ENCODE measurements at regions not wholly inside any gene's neighbourhood (a gene's known extent, or its start where the extent isn't known, plus 50 kb on each side); places are given as distances from the start of the nearest gene placed in this dataset.

DNA sequence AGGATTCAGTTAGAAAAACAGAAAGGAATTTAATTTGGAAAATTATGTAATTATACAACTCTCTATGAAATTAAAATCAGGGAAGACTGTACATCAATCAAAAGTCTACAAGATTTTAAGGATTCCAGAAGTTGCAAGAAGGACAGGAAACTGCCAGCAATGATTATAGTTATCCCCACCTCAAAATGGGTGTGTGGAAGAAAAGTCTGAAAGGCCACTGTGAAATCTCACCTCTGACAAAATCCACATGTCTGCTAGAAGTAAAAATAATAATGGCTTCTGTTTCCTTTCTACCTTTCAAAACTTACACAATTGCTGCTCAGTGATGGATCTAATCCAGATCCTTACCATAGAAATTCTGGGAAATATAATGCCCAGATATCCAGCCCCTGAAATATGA, 708.1 kb upstream of the ADGRL4 start:
- TF ChIP-seq, protein P1, sequence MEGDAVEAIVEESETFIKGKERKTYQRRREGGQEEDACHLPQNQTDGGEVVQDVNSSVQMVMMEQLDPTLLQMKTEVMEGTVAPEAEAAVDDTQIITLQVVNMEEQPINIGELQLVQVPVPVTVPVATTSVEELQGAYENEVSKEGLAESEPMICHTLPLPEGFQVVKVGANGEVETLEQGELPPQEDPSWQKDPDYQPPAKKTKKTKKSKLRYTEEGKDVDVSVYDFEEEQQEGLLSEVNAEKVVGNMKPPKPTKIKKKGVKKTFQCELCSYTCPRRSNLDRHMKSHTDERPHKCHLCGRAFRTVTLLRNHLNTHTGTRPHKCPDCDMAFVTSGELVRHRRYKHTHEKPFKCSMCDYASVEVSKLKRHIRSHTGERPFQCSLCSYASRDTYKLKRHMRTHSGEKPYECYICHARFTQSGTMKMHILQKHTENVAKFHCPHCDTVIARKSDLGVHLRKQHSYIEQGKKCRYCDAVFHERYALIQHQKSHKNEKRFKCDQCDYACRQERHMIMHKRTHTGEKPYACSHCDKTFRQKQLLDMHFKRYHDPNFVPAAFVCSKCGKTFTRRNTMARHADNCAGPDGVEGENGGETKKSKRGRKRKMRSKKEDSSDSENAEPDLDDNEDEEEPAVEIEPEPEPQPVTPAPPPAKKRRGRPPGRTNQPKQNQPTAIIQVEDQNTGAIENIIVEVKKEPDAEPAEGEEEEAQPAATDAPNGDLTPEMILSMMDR (IDR thresholded peaks at IDR 0.05; ENCODE audit: low read length): no peak
- no peak for TF ChIP-seq EZH2 (IDR thresholded peaks at IDR 0.05; ENCODE audit: borderline replicate concordance, low read length)
